ENCODE measurements at regions not wholly inside any gene's neighbourhood (a gene's known extent, or its start where the extent isn't known, plus 50 kb on each side); places are given as distances from the start of the nearest gene placed in this dataset.

DNA sequence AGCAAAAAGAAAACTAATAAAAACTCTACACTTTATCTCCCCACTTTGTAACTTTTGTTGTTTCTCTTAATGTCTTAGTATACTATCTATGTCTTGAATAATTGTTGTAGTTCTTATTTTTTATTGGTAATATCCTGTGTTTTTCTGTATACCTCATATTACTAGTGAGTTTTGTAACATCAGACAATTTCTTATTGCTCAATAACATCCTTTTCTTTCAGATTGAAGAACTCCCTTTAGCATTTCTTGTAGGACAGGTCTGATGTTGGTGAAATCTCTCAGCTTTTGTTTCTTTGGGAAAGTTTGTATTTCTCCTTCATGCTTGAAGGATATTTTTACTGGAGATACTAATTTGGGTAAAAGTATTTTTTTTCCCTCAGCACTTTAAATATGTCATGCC lies 79.8 kb upstream of the LRRC8B start:
- H3K4me3 ChIP-seq (ENCODE audit: low read depth in 1 of 3, low read length in 3 of 3) = no peak overlapping the region
- TF ChIP-seq NR2F2 (IDR thresholded peaks at IDR 0.05) = no peak
- no peak for TF ChIP-seq EGR1 (IDR thresholded peaks at IDR 0.05; ENCODE audit: low read depth in 2 of 2)
- TF ChIP-seq JUND (IDR thresholded peaks at IDR 0.05) = no peak
- TF ChIP-seq TAF1 (conservative IDR thresholded peaks at IDR 0.05) = no peak
- no peak for TF ChIP-seq FOXA2 (IDR thresholded peaks at IDR 0.05)
- TF ChIP-seq, protein P1, sequence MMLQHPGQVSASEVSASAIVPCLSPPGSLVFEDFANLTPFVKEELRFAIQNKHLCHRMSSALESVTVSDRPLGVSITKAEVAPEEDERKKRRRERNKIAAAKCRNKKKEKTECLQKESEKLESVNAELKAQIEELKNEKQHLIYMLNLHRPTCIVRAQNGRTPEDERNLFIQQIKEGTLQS (IDR thresholded peaks at IDR 0.05) = no peak
- no peak for TF ChIP-seq GABPA (IDR thresholded peaks at IDR 0.05 in 1 of 2, conservative IDR thresholded peaks at IDR 0.05 in 1 of 2)
- TF ChIP-seq YY1 (IDR thresholded peaks at IDR 0.05) = no peak
- TF ChIP-seq SP1 (IDR thresholded peaks at IDR 0.05) = no peak
- TF ChIP-seq, protein P2, sequence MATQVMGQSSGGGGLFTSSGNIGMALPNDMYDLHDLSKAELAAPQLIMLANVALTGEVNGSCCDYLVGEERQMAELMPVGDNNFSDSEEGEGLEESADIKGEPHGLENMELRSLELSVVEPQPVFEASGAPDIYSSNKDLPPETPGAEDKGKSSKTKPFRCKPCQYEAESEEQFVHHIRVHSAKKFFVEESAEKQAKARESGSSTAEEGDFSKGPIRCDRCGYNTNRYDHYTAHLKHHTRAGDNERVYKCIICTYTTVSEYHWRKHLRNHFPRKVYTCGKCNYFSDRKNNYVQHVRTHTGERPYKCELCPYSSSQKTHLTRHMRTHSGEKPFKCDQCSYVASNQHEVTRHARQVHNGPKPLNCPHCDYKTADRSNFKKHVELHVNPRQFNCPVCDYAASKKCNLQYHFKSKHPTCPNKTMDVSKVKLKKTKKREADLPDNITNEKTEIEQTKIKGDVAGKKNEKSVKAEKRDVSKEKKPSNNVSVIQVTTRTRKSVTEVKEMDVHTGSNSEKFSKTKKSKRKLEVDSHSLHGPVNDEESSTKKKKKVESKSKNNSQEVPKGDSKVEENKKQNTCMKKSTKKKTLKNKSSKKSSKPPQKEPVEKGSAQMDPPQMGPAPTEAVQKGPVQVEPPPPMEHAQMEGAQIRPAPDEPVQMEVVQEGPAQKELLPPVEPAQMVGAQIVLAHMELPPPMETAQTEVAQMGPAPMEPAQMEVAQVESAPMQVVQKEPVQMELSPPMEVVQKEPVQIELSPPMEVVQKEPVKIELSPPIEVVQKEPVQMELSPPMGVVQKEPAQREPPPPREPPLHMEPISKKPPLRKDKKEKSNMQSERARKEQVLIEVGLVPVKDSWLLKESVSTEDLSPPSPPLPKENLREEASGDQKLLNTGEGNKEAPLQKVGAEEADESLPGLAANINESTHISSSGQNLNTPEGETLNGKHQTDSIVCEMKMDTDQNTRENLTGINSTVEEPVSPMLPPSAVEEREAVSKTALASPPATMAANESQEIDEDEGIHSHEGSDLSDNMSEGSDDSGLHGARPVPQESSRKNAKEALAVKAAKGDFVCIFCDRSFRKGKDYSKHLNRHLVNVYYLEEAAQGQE (IDR thresholded peaks at IDR 0.05) = no peak
- TF ChIP-seq HNF4A (conservative IDR thresholded peaks at IDR 0.05) = no peak
- TF ChIP-seq RAD21 (IDR thresholded peaks at IDR 0.05) = no peak
- TF ChIP-seq HNF4G (IDR thresholded peaks at IDR 0.05) = no peak
- TF ChIP-seq, protein P3, sequence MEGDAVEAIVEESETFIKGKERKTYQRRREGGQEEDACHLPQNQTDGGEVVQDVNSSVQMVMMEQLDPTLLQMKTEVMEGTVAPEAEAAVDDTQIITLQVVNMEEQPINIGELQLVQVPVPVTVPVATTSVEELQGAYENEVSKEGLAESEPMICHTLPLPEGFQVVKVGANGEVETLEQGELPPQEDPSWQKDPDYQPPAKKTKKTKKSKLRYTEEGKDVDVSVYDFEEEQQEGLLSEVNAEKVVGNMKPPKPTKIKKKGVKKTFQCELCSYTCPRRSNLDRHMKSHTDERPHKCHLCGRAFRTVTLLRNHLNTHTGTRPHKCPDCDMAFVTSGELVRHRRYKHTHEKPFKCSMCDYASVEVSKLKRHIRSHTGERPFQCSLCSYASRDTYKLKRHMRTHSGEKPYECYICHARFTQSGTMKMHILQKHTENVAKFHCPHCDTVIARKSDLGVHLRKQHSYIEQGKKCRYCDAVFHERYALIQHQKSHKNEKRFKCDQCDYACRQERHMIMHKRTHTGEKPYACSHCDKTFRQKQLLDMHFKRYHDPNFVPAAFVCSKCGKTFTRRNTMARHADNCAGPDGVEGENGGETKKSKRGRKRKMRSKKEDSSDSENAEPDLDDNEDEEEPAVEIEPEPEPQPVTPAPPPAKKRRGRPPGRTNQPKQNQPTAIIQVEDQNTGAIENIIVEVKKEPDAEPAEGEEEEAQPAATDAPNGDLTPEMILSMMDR (IDR thresholded peaks at IDR 0.05; ENCODE audit: low read depth, low read length, missing input control) = no peak
- TF ChIP-seq FOXA1 (IDR thresholded peaks at IDR 0.05) = no peak
- TF ChIP-seq, protein P4, sequence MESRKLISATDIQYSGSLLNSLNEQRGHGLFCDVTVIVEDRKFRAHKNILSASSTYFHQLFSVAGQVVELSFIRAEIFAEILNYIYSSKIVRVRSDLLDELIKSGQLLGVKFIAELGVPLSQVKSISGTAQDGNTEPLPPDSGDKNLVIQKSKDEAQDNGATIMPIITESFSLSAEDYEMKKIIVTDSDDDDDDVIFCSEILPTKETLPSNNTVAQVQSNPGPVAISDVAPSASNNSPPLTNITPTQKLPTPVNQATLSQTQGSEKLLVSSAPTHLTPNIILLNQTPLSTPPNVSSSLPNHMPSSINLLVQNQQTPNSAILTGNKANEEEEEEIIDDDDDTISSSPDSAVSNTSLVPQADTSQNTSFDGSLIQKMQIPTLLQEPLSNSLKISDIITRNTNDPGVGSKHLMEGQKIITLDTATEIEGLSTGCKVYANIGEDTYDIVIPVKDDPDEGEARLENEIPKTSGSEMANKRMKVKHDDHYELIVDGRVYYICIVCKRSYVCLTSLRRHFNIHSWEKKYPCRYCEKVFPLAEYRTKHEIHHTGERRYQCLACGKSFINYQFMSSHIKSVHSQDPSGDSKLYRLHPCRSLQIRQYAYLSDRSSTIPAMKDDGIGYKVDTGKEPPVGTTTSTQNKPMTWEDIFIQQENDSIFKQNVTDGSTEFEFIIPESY (IDR thresholded peaks at IDR 0.05) = no peak
- H3K9ac ChIP-seq (ENCODE audit: low read depth in 1 of 2, low read length in 2 of 2) = no peak overlapping the region
- no peaks in the 10 kb centered on the region for H3K9me3 ChIP-seq (ENCODE audit: control insufficient read depth in 4 of 4, low read length in 3 of 4)
- H3K4me1 ChIP-seq (ENCODE audit: control insufficient read depth in 4 of 4, insufficient read depth in 4 of 4, low read length in 3 of 4) = no peaks in the 10 kb centered on the region
- H3K36me3 ChIP-seq (ENCODE audit: control insufficient read depth in 4 of 4, insufficient read depth in 3 of 4, low read depth in 1 of 4, low read length in 3 of 4) = no peaks in the 10 kb centered on the region
- no peak for DNase-seq (ENCODE audit: low spot score)
- no peak overlapping the region for H3K27ac ChIP-seq (ENCODE audit: low read depth in 1 of 2, low read length in 2 of 2)
- no peaks in the 10 kb centered on the region for H3K27me3 ChIP-seq (ENCODE audit: control insufficient read depth in 4 of 4, insufficient read depth in 4 of 4, low read length in 3 of 4)

DNA sequence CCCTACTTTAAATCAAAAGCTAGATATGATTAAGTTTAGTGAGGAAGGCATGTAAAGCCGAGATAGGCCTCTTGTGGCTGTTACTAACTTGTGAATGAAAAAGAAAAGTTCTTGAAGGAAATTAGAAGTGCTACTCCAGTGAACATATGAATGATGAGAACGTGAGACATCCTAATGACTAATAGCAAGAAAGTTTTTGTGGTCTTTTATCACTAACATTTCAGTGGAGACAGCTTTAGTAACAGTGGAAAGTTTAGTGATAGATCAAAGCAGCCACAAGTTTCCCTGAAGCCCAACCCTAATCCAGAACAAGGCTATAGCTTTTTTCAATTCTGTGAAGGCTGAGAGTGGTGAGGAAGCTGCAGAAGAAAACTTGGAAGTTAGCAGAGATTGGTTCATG lies 73.6 kb upstream of the LRRC8B start:
- no peak overlapping the region for H3K4me3 ChIP-seq (ENCODE audit: low read depth in 1 of 3, low read length in 3 of 3)
- no peaks in the 10 kb centered on the region for H3K9me3 ChIP-seq (ENCODE audit: control insufficient read depth in 4 of 4, low read length in 3 of 4)
- no peak overlapping the region for H3K27ac ChIP-seq (ENCODE audit: low read depth in 1 of 2, low read length in 2 of 2)
- 83% methylated on average over 2 of the region's 2 CpGs for WGBS
- H3K9ac ChIP-seq (ENCODE audit: low read depth in 1 of 2, low read length in 2 of 2) = no peak overlapping the region
- no peaks in the 10 kb centered on the region for H3K27me3 ChIP-seq (ENCODE audit: control insufficient read depth in 4 of 4, insufficient read depth in 4 of 4, low read length in 3 of 4)
- H3K36me3 ChIP-seq (ENCODE audit: control insufficient read depth in 4 of 4, insufficient read depth in 3 of 4, low read depth in 1 of 4, low read length in 3 of 4) = no peaks in the 10 kb centered on the region
- peaks cover 0 to 2% (median 0%) of the 10 kb centered on the region in 4 donors for H3K4me1 ChIP-seq (ENCODE audit: control insufficient read depth in 4 of 4, insufficient read depth in 4 of 4, low read length in 3 of 4)
- no peak for DNase-seq (ENCODE audit: low spot score)
- TF ChIP-seq TAF1 (conservative IDR thresholded peaks at IDR 0.05) = no peak
- TF ChIP-seq SP1 (IDR thresholded peaks at IDR 0.05) = no peak
- TF ChIP-seq, protein P4 (IDR thresholded peaks at IDR 0.05) = no peak
- no peak for TF ChIP-seq HNF4G (IDR thresholded peaks at IDR 0.05)
- no peak for TF ChIP-seq GABPA (IDR thresholded peaks at IDR 0.05 in 1 of 2, conservative IDR thresholded peaks at IDR 0.05 in 1 of 2)
- no peak for TF ChIP-seq HNF4A (conservative IDR thresholded peaks at IDR 0.05)
- TF ChIP-seq, protein P2 (IDR thresholded peaks at IDR 0.05) = no peak
- no peak for TF ChIP-seq FOXA1 (IDR thresholded peaks at IDR 0.05)
- TF ChIP-seq, protein P3 (IDR thresholded peaks at IDR 0.05; ENCODE audit: low read depth, low read length, missing input control) = no peak
